K562 (cell line): ENCODE measurements at regions not wholly inside any gene's neighbourhood (a gene's known extent, or its start where the extent isn't known, plus 50 kb on each side); places are given as distances from the start of the nearest gene placed in this dataset.

Experiments used
- ATAC-seq: fragments of 200-7000 bp; cut with Tn5 transposase; 3 replicates; pipeline ENCODE4 v1.9.1; 2020; ENCODE audit warnings: moderate library complexity
- BruUV-seq: library from RNA; stranded (reverse); fragments of 400-500 nt; replicated peaks from 2 replicates; lab custom pipeline; 2021; lab: Mats Ljungman, UMichigan
- CTCF ChIA-PET: fragments of 300-600 bp; formaldehyde crosslinking; extraction: SDS; loops from one replicate; lab custom pipeline; 2021; ENCODE audit warnings: low intra/inter-chr PET ratio; lab: Yijun Ruan, JAX
- POLR2A ChIA-PET: fragments of 300-600, 350-650 bp; sonication (Branson Sonifier 250); formaldehyde crosslinking; extraction: SDS; loops from one replicate; lab custom pipeline; 2021; ENCODE audit warnings: antibody characterized with exemption, inconsistent platforms; lab: Yijun Ruan, JAX
- DNase-seq, 4 experiments: peaks; one replicate each; pipeline versions ENCODE4 v3.0.0 to v3.0.0-alpha.2; 2011 to 2018; ENCODE audit warnings: low spot score in 3 of 4, mixed read lengths in 3 of 4; ENCODE audit errors: extremely low read depth in 1 of 4
- FAIRE-seq: peaks from 2 replicates; lab custom pipeline; 2011; peaks lifted over from hg19 to GRCh38; lab: Jason Lieb, UNC
- H2AFZ ChIP-seq: 2 replicates; pipeline ENCODE4 v1.6.0; 2011; ENCODE audit warnings: low read depth, low read length, control low read depth, inconsistent platforms
- H3K27ac ChIP-seq: fragments of 200-600 bp; 3 replicates; pipeline ENCODE4 v1.8.0; 2011; ENCODE audit warnings: low read depth, mild to moderate bottlenecking, control low read depth, inconsistent platforms, low read length, moderate library complexity, mixed read lengths; ENCODE audit errors: extremely low read depth
- H3K27me3 ChIP-seq, 2 experiments: fragments of 300-600 bp in 1 of 2; 2 replicates in 1 of 2; 3 replicates in 1 of 2; pipeline versions ENCODE4 v1.6.0 to v1.8.0; 2011; ENCODE audit warnings: inconsistent platforms in 2 of 2, low read length in 2 of 2, mild to moderate bottlenecking in 1 of 2, mixed read lengths in 1 of 2, moderate library complexity in 1 of 2; ENCODE audit not compliant: control insufficient read depth in 2 of 2, insufficient read depth in 2 of 2
- H3K36me3 ChIP-seq: fragments of 300-600 bp; 3 replicates; pipeline ENCODE4 v1.8.0; 2011; ENCODE audit warnings: mild to moderate bottlenecking, low read length, inconsistent platforms; ENCODE audit not compliant: control insufficient read depth, insufficient read depth
- H3K4me1 ChIP-seq, 2 experiments: fragments of 200-600 bp in 1 of 2; replicated peaks in 1 of 2; 2 replicates in 1 of 2; 3 replicates in 1 of 2; pipeline versions ENCODE4 v1.5.1 to v1.8.0; 2011; ENCODE audit warnings: inconsistent platforms in 2 of 2, low read length in 2 of 2, mild to moderate bottlenecking in 1 of 2, mixed read lengths in 1 of 2, moderate library complexity in 1 of 2; ENCODE audit not compliant: control insufficient read depth in 2 of 2, insufficient read depth in 2 of 2
- H3K4me2 ChIP-seq: 2 replicates; pipeline ENCODE4 v1.6.1; 2011; ENCODE audit warnings: low read length, control low read depth, inconsistent platforms, mixed read lengths; ENCODE audit not compliant: insufficient read depth
- H3K4me3 ChIP-seq: fragments of 200-600 bp; sonication (generic), shearing (Covaris generic); 2 replicates; pipeline ENCODE4 v1.5.1; 2016; ENCODE audit warnings: control low read depth, inconsistent platforms
- H3K79me2 ChIP-seq: fragments of 200-600 bp; 3 replicates; pipeline ENCODE4 v1.8.0; 2011; ENCODE audit warnings: low read length, inconsistent platforms; ENCODE audit not compliant: control insufficient read depth, insufficient read depth
- H3K9ac ChIP-seq, 2 experiments: 2 replicates each; pipeline versions ENCODE4 v1.6.0 to v1.6.1; 2011; ENCODE audit warnings: low read depth in 2 of 2, low read length in 2 of 2, control low read depth in 1 of 2, inconsistent platforms in 1 of 2, mild to moderate bottlenecking in 1 of 2, mixed read lengths in 1 of 2; ENCODE audit not compliant: insufficient read depth in 1 of 2
- H3K9me1 ChIP-seq: one replicate; pipeline ENCODE4 v1.6.0; 2011; ENCODE audit warnings: inconsistent platforms, mild to moderate bottlenecking, low read length, moderate library complexity; ENCODE audit not compliant: control insufficient read depth, insufficient read depth
- H3K9me3 ChIP-seq: replicated peaks from 2 replicates; pipeline ENCODE4 v1.5.1; 2011; ENCODE audit warnings: low read depth, low read length, inconsistent platforms; ENCODE audit not compliant: control insufficient read depth, insufficient read depth
- H4K20me1 ChIP-seq: replicated peaks from 2 replicates; pipeline ENCODE4 v1.6.1; 2011; ENCODE audit warnings: low read length, inconsistent platforms, mixed read lengths; ENCODE audit not compliant: control insufficient read depth, insufficient read depth
- ARHGAP35 ChIP-seq: fragments of 450-650 bp; IDR thresholded peaks from 2 replicates; pipeline ENCODE4 v1.6.1; 2018; ENCODE audit not compliant: partially characterized antibody
- HOMEZ ChIP-seq: fragments of 250-450 bp; sonication (Bioruptor Pico); IDR thresholded peaks from 2 replicates; pipeline ENCODE4 v1.4.0; 2020; ENCODE audit warnings: mild to moderate bottlenecking, moderate library complexity
- RERE ChIP-seq: sonication (generic); formaldehyde crosslinking; IDR thresholded peaks from 2 replicates; pipeline ENCODE4 v1.8.0; 2023; ENCODE audit warnings: missing genetic modification reagents, mild to moderate bottlenecking, borderline replicate concordance
- TRIM24 ChIP-seq, 2 experiments: fragments of 450-650 bp; IDR thresholded peaks; 2 replicates each; pipeline ENCODE4 v1.6.1; 2016
- USF2 ChIP-seq: sonication (generic); formaldehyde crosslinking; IDR thresholded peaks from 2 replicates; pipeline ENCODE4 v1.5.0; 2020; ENCODE audit warnings: missing genetic modification reagents
- ZNF143 ChIP-seq: sonication (generic); formaldehyde crosslinking; IDR thresholded peaks from 2 replicates; pipeline ENCODE4 v1.9.0; 2022; ENCODE audit warnings: mild to moderate bottlenecking, missing genetic modification reagents
- ZNF639 ChIP-seq, 2 experiments: fragments of 200-800 bp in 1 of 2; sonication (Bioruptor generic) in 1 of 2; sonication (generic) in 1 of 2; formaldehyde crosslinking in 1 of 2; IDR thresholded peaks in 1 of 2; conservative IDR thresholded peaks in 1 of 2; 2 replicates each; pipeline versions ENCODE4 v1.5.0 to v1.6.1; 2016 to 2020; ENCODE audit warnings: missing compliant biosample characterization in 1 of 2, missing genetic modification characterization in 1 of 2, missing genetic modification reagents in 1 of 2
- WGBS: fragments of 100-300 bp; shearing (Covaris generic); methylation state at CpG from one replicate; pipeline ENCODE4 v1.1.6; 2016; ENCODE audit warnings: low coverage, mixed read lengths; ENCODE audit not compliant: insufficient coverage; ENCODE audit errors: missing lambda C conversion rate; 5-methylcytosine and 5-hydroxymethylcytosine counted together
- in situ Hi-C: fragments of 300-500 bp; cut with MboI; formaldehyde crosslinking; loops from 4 replicates; pipeline ENCODE4 v1.15.0; 2018; ENCODE audit warnings: inconsistent platforms, mixed read lengths
- intact Hi-C: fragments of 100-400 bp; cut with micrococcal nuclease; formaldehyde crosslinking; loops from 2 replicates; pipeline ENCODE4 v1.14.2; 2022

- H3K4me3 ChIP-seq, result no peak overlapping the region
- peaks cover 12 to 24% of the 10 kb centered on the region in 2 experiments for H3K4me1 ChIP-seq
- H3K9me3 ChIP-seq, result no peaks in the 10 kb centered on the region
- no peaks in the 10 kb centered on the region for H3K27me3 ChIP-seq
- in situ Hi-C loops (no loop called here), intact Hi-C loops (loop anchor here (10.0 kb wide), 1 partner anchor 123 kb away; no protein-coding TSS in a partner anchor)
- no peak overlapping the region for H2AFZ ChIP-seq
- CTCF ChIA-PET, result no interaction called here
- no peaks in the 10 kb centered on the region; the same call in 1 of the 2 replicates for H4K20me1 ChIP-seq
- ATAC-seq (no peak), FAIRE-seq (no peak), DNase-seq (no peak)
- no peaks in the 10 kb centered on the region; the same call in 2 of the 3 replicates for H3K36me3 ChIP-seq
- no peak overlapping the region for H3K9ac ChIP-seq
- WGBS, result 40% methylated on average over 5 of the region's 5 CpGs
- no TSS peak for BruUV-seq
- POLR2A ChIA-PET, result no interaction called here
- no peak overlapping the region for H3K4me2 ChIP-seq
- no peak overlapping the region for H3K27ac ChIP-seq
- peaks cover 3% of the 10 kb centered on the region; the same call in 1 of the 3 replicates for H3K79me2 ChIP-seq
- no peaks in the 10 kb centered on the region for H3K9me1 ChIP-seq
- no peak for TF ChIP-seq ZNF143
- TF ChIP-seq RERE (CRISPR knock-in tag), result no peak
- no peak for TF ChIP-seq HOMEZ (CRISPR knock-in tag)
- no peak for TF ChIP-seq TRIM24 (IDR thresholded peaks at IDR 0.05)
- no peak for TF ChIP-seq ZNF639 (CRISPR knock-in tag; conservative IDR thresholded peaks at IDR 0.05 in 1 of 2, IDR thresholded peaks at IDR 0.05 in 1 of 2)
- TF ChIP-seq ARHGAP35, result no peak
- TF ChIP-seq USF2, result no peak
Measured at GRCh38 chr12:113587720-113588119, 116.0 kb upstream of the LHX5 start.
